ENCODE measurements at regions not wholly inside any gene's neighbourhood (a gene's known extent, or its start where the extent isn't known, plus 50 kb on each side); places are given as distances from the start of the nearest gene placed in this dataset.

GRCh38 chr10:10259013-10259412 is 758.7 kb upstream of the CELF2 start:
- Histone ChIP-seq H3K4me1 (ENCODE audit: control insufficient read depth, insufficient read depth, low read length) (no peaks in the 10 kb centered on the region), H3K9me3 (ENCODE audit: control insufficient read depth, low read length) (no peaks in the 10 kb centered on the region), H3K4me3 (ENCODE audit: low read length) (no peak overlapping the region), H3K27me3 (ENCODE audit: control insufficient read depth, insufficient read depth) (no peaks in the 10 kb centered on the region), H3K27ac (ENCODE audit: low read length) (no peak overlapping the region)
- ATAC-seq (no peak), DNase-seq (no peak)
- intact Hi-C loops (cut with DNase I) = no loop called here
- WGBS = 94% methylated on average over 4 of the region's 4 CpGs

GRCh38 chr10:10270126-10271050 is 747.3 kb upstream of the CELF2 start:
- no peaks in the 10 kb centered on the region for H3K4me1 ChIP-seq (ENCODE audit: control insufficient read depth, insufficient read depth, low read length)
- H3K9me3 ChIP-seq (ENCODE audit: control insufficient read depth, low read length) = no peaks in the 10 kb centered on the region
- DNase-seq (peak in 1 of 3 donors; percentile 55), ATAC-seq (peak; percentile 66 to 90)
- intact Hi-C loops (cut with DNase I) = no loop called here
- H3K4me3 ChIP-seq (ENCODE audit: low read length) = no peak overlapping the region
- H3K27me3 ChIP-seq (ENCODE audit: control insufficient read depth, insufficient read depth) = no peaks in the 10 kb centered on the region
- 49% methylated on average over 8 of the region's 8 CpGs for WGBS
- H3K27ac ChIP-seq (ENCODE audit: low read length) = no peak overlapping the region

GRCh38 chr10:10271639-10272192 is 746.0 kb upstream of the CELF2 start:
- WGBS = 100% methylated on average over 1 of the region's 1 CpG
- Histone ChIP-seq H3K27me3 (ENCODE audit: control insufficient read depth, insufficient read depth) (no peaks in the 10 kb centered on the region), H3K9me3 (ENCODE audit: control insufficient read depth, low read length) (no peaks in the 10 kb centered on the region), H3K4me3 (ENCODE audit: low read length) (no peak overlapping the region), H3K4me1 (ENCODE audit: control insufficient read depth, insufficient read depth, low read length) (no peaks in the 10 kb centered on the region), H3K27ac (ENCODE audit: low read length) (no peak overlapping the region)
- intact Hi-C loops (cut with DNase I) = no loop called here
- DNase-seq (no peak), ATAC-seq (no peak)

- no peaks in the 10 kb centered on the region for H3K4me1 ChIP-seq (ENCODE audit: control insufficient read depth, insufficient read depth, low read length)
- no peaks in the 10 kb centered on the region for H3K9me3 ChIP-seq (ENCODE audit: control insufficient read depth, low read length)
- DNase-seq (no peak), ATAC-seq (no peak)
- H3K27ac ChIP-seq (ENCODE audit: low read length) = no peak overlapping the region
- no peak overlapping the region for H3K4me3 ChIP-seq (ENCODE audit: low read length)
- intact Hi-C loops (cut with DNase I) = no loop called here
- no peaks in the 10 kb centered on the region for H3K27me3 ChIP-seq (ENCODE audit: control insufficient read depth, insufficient read depth)
- 65% methylated on average over 3 of the region's 3 CpGs for WGBS
Measured at GRCh38 chr10:10273661-10274060, 744.0 kb upstream of the CELF2 start.

- intact Hi-C loops (cut with DNase I) = no loop called here
- Histone ChIP-seq H3K9me3 (ENCODE audit: control insufficient read depth, low read length) (no peaks in the 10 kb centered on the region), H3K4me1 (ENCODE audit: control insufficient read depth, insufficient read depth, low read length) (no peaks in the 10 kb centered on the region), H3K27me3 (ENCODE audit: control insufficient read depth, insufficient read depth) (no peaks in the 10 kb centered on the region), H3K27ac (ENCODE audit: low read length) (no peak overlapping the region), H3K4me3 (ENCODE audit: low read length) (no peak overlapping the region)
- DNase-seq (no peak), ATAC-seq (no peak)
- 73% methylated on average over 4 of the region's 4 CpGs for WGBS
Measured at GRCh38 chr10:10279906-10280305, 737.8 kb upstream of the CELF2 start.

- no peak overlapping the region for H3K4me3 ChIP-seq (ENCODE audit: low read length)
- no peak for ATAC-seq
Measured at GRCh38 chr10:10292501-10292900, 725.2 kb upstream of the CELF2 start.

GRCh38 chr10:10293041-10293440 is 724.6 kb upstream of the CELF2 start:
- intact Hi-C loops (cut with DNase I) = no loop called here
- Histone ChIP-seq H3K4me1 (ENCODE audit: control insufficient read depth, insufficient read depth, low read length) (peaks cover 4% of the 10 kb centered on the region), H3K9me3 (ENCODE audit: control insufficient read depth, low read length) (no peaks in the 10 kb centered on the region), H3K27me3 (ENCODE audit: control insufficient read depth, insufficient read depth) (no peaks in the 10 kb centered on the region), H3K4me3 (ENCODE audit: low read length) (no peak overlapping the region), H3K27ac (ENCODE audit: low read length) (no peak overlapping the region)
- 18% methylated on average over 1 of the region's 1 CpG for WGBS
- ATAC-seq (no peak), DNase-seq (no peak)

More at GRCh38 chr10:10292501-10292900, 725.2 kb upstream of the CELF2 start:
- no peak for DNase-seq
- intact Hi-C loops (cut with DNase I) = no loop called here
- Histone ChIP-seq H3K4me1 (ENCODE audit: control insufficient read depth, insufficient read depth, low read length) (peaks cover 4% of the 10 kb centered on the region), H3K27me3 (ENCODE audit: control insufficient read depth, insufficient read depth) (no peaks in the 10 kb centered on the region), H3K9me3 (ENCODE audit: control insufficient read depth, low read length) (no peaks in the 10 kb centered on the region), H3K27ac (ENCODE audit: low read length) (no peak overlapping the region)
- 73% methylated on average over 4 of the region's 4 CpGs for WGBS

- peak in 2 of 3 donors; percentile 18 to 64 for DNase-seq
Measured at GRCh38 chr10:10293481-10293951, 724.2 kb upstream of the CELF2 start.

GRCh38 chr10:10294184-10294880 is 723.3 kb upstream of the CELF2 start:
- ATAC-seq = no peak
- WGBS = 70% methylated on average over 9 of the region's 9 CpGs
- no peak for DNase-seq
- H3K27me3 ChIP-seq (ENCODE audit: control insufficient read depth, insufficient read depth) = no peaks in the 10 kb centered on the region
- no peak overlapping the region for H3K27ac ChIP-seq (ENCODE audit: low read length)
- intact Hi-C loops (cut with DNase I) = no loop called here
- no peaks in the 10 kb centered on the region for H3K9me3 ChIP-seq (ENCODE audit: control insufficient read depth, low read length)
- H3K4me1 ChIP-seq (ENCODE audit: control insufficient read depth, insufficient read depth, low read length) = peaks cover 4% of the 10 kb centered on the region
- no peak overlapping the region for H3K4me3 ChIP-seq (ENCODE audit: low read length)

More at GRCh38 chr10:10293481-10293951, 724.2 kb upstream of the CELF2 start:
- no peaks in the 10 kb centered on the region for H3K9me3 ChIP-seq (ENCODE audit: control insufficient read depth, low read length)
- 28% methylated on average over 7 of the region's 7 CpGs for WGBS
- H3K27ac ChIP-seq (ENCODE audit: low read length) = no peak overlapping the region
- H3K4me1 ChIP-seq (ENCODE audit: control insufficient read depth, insufficient read depth, low read length) = peaks cover 4% of the 10 kb centered on the region
- peak; percentile 63 to 71 for ATAC-seq
- H3K4me3 ChIP-seq (ENCODE audit: low read length) = no peak overlapping the region
- no peaks in the 10 kb centered on the region for H3K27me3 ChIP-seq (ENCODE audit: control insufficient read depth, insufficient read depth)
- intact Hi-C loops (cut with DNase I) = no loop called here

GRCh38 chr10:10294881-10295529 is 722.7 kb upstream of the CELF2 start:
- no peak for ATAC-seq
- H3K4me3 ChIP-seq (ENCODE audit: low read length) = no peak overlapping the region
- peaks cover 4% of the 10 kb centered on the region for H3K4me1 ChIP-seq (ENCODE audit: control insufficient read depth, insufficient read depth, low read length)
- WGBS = 75% methylated on average over 29 of the region's 29 CpGs
- peak in 1 of 3 donors; percentile 18 for DNase-seq
- intact Hi-C loops (cut with DNase I) = no loop called here
- no peak overlapping the region for H3K27ac ChIP-seq (ENCODE audit: low read length)
- no peaks in the 10 kb centered on the region for H3K27me3 ChIP-seq (ENCODE audit: control insufficient read depth, insufficient read depth)
- H3K9me3 ChIP-seq (ENCODE audit: control insufficient read depth, low read length) = no peaks in the 10 kb centered on the region

Measured in right cardiac atrium (tissue), 5 donors.